UCSD-AML1 (cell line): ENCODE measurements at regions not wholly inside any gene's neighbourhood (a gene's known extent, or its start where the extent isn't known, plus 50 kb on each side); places are given as distances from the start of the nearest gene placed in this dataset.
A peak's percentile ranks its signal among the peaks of the same experiment; 100 is the strongest.
"Not testable (repeated sequence)": the region's sequence is repeated elsewhere in the genome, so short reads cannot be mapped to it uniquely, and the experiment has no call there.

Experiments used
- DNase-seq: peaks from one replicate; lab custom pipeline; 2025; ENCODE audit not compliant: unreplicated experiment; lab: John Stamatoyannopoulos, UW

DNA sequence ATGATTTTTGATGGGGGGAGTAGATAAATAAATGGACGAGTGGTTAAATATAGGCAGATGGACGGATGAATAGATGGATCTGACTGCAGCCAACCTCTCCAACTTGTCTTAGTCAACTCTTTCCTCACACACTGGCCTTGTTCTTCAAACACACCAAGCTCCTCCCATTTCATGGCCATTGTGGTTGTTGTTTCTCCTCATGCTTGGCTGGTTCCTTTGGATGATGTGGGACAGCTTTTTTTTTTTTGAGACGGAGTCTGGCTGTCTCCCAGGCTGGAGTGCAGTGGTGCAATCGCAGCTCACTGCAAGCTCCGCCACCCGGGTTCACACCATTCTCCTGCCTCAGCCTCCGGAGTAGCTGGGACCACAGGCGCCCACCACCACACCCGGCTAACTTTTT lies 155.2 kb downstream of the ZNF281 start:
- DNase-seq, result not testable (repeated sequence)

DNA sequence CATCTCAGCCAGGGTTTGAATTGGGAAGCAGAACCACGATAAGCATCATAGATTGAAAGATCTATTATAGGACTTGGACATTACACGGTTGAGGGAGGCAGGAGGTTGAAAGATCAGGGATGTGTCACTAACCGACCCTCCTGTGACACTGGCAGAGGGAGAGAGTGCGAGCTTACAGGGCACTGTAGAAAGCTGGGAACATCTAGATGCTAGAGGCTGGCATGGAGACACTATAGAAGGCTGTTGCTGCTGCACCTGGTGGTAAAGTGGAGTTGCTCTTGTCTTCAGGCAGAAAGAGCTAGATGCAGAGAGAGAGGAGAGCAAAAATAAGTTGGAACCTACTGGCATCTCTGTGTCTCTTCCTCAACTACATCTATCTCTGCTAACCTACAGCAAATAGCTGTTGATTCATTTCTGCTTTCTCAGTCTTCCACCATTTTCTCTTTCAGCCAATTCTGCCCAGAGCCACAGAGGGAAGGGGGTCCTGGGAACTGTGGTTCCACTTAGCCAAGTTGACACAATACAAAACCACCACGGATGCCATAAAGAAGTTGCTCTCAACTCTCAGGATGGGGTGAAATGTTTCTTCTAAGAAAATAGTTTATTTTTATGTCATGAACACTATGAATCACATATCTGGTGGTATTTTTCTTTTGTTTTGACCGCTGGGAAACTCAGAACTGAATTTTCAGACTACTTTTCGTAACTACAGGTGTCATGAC lies 155.9 kb downstream of the ZNF281 start:
- no peak for DNase-seq

DNA sequence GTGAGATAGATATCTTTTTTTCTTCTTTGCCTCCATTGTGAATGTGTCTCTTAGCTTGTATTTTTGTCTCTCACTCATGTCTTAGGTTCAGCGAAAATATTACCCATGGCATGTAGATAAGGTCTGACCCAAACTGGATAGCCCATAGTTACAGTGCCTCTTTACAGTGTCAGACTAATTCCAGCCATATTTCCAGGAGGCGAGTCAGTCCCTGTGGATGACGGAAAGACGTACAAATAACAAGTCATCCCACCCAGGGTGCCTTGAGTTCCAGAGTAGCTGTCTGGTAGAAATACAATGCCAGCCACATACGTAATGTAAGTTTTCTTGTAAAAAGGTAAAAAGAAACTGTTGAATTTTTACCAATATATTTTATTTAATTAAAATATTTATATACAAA lies 157.3 kb downstream of the ZNF281 start:
- no peak for DNase-seq

DNA sequence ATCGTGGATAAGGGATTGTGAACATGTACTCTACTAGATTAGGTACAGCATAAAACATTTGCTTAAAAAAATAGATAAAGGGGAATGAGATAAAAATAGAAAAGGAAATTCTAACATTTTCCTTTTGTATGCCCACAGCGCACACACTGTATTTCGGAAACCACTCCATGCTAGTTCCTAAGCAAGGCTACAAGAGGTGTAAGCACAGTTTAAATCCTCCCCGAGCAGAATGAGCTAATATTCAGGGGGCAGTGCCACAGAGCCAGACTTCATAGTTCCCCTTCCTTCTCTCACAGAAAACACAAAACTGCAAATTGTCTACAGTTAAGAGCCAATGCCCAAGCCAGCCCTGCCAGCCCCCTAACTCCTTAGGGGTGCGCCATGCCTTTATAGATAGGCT lies 159.4 kb downstream of the ZNF281 start:
- DNase-seq, result peak; percentile 18

DNA sequence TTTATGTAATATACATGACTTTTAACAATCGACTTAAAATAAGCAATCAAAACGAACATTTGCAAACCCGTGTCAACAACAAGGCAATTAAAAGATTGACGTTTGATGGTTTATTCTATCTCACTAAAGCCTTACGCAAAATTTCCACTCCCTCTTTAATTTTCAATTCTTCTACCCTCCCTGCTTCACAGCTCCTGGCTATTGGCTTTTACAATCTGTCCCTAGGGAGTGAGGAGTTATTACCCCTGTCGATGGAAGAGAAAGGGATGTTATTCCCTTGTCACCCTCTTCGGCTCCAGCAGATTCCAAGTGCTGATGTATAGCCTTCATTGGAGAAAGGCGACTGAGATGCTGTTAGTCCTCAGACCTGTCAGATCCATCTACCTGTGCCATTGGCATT lies 161.3 kb downstream of the ZNF281 start:
- DNase-seq, result no peak

DNA sequence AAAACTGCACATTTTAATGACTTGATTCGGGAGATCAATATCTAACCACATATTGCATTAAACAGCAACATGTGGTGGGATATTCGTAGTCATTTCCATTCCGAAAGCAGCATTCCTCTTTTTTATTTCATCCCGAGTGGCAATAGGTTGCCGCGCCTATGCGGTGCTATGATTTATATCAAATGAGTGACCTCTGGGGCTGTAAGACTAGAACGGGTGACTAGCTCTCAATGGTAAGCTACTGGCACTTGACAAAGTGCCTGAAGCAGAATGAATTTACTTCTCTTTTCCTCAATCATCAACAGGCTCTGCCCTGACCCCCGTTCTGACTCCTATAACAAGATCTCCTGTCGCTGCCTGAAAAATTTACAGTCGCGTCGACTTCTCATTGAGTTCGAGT lies 162.3 kb downstream of the ZNF281 start:
- DNase-seq, result no peak

DNA sequence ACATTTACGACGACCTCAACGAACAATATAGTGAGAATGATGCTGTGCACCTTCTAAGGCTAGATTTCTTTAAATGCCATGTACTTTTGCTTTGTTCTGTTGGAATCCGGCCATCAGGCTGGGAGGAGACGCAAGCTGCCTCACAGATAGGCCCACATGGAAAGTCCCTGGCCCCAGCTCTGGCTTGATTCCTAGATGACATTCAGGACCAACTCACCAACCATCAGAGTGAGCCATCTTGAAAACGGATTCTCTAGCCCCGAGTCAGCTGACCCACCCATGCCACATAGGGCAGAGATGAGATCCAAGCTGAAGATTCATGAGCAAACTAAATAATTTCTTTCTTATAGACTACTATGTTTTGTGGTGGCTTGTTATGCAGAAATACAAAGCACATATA lies 164.4 kb downstream of the ZNF281 start:
- DNase-seq, result no peak

DNA sequence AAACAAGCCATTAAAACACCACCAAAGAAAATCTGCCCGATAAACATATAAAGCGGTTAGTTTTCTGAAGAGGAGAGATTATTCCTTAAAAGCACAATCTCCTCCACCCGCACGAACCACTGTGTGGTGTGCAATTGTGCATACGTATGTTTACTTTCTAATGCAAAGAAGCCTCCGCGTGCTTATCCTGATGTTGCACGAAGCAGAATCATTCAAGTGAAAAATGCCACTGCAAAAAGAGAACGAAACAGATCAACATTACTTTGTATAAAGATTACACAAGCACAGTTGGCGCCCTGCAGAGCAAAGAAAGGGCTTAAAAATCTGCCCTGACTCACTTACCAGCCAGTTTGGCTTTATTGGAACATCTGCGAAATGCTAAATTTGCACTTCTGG lies 166.8 kb downstream of the ZNF281 start:
- no peak for DNase-seq

DNA sequence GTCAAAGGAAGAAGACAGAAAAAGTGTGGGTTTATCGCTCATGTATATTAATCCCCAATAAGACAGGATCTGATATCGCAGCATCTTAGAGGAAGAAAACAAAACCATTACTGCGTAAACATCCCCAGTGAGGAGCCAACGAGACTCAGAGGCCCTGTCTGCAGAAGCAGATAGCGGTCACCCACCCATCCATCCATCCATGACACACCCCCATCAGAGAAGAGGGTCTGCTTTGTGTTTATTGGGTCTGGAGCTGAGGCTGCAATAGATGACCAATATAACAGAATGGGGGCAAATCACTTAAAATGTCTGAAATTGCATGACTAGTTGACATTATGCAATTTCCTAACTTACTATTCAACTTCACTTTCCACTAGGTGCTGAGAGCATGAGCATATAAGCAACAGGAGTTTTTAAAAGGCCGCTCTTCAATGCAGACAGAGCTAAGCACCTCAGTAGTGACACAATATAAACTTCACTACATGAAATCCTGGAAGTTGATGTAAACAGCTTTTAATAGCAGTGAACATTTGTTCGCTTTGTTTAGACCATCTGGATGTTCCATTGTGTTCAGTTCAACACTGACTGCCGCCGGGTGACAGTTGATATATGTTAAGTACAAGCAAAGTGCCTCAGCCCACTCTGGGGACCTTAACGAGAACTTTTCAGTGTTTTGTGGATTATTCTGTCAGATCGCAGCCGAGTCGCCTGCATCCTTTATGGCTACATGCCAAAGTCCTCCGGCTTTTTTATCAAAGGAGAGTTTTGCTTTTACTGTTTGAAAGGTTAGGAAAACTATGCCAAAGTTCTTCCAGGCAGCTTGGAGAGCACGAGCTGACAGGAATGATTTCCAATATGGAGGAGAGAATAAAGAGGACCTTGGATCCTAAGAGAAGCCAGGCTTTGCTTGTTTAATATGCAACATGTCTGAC lies 167.5 kb downstream of the ZNF281 start:
- DNase-seq, result no peak

DNA sequence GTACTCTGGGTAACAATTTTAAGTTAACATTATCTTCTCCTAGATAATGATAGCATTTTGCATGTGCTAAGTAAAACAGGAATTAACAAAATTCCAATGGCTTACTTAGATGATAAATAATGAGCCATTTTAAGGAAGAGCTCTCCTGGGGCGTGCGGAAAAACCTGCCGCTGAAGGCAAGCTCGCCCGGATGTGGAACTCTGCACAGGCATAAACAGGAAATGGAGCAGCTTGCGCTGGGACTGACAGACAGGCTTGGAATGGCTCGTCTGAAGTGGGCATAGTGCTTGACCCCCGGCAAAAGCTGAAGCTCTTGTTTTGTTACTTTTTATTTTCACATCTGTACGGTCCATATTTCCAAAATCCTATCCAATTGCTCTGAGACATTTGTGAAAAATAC lies 169.2 kb downstream of the ZNF281 start:
- peak; percentile 69 for DNase-seq

DNA sequence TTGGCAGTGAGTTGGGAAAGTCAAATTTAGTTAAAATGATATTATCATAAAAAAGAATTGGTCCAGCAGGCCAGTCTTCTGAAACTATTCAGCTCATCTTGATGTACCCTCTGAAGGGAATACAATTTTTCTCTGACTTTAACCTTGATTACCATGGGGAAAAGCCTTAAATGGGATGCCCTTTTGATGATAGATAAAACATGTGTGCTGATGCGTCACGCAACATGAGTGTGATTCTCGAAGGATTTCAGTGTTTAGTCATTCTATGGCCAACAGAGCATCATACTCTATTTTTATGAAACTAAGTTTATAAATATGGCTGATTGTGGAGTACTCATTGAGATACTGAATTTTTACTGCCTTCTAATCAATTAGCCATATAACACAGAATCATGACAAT lies 171.5 kb downstream of the ZNF281 start:
- no peak for DNase-seq

DNA sequence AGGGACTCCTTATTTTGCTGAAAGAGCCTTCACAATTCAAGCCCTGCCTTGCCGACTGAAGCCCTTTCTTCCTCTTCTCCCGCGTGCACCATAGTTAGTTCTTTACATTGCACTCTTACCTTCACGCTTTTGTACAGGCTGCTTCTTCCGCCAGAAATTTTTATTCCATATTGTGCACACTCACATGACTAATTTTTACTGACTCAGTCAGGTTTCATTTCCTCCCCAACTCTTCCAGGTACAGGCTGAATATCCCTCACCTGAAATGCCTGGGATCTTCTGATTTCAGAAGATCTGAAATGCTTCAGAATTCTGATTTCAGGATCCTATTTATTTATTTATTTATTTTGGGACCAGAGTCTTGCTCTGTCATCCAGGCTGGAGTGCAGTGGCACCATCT lies 172.8 kb downstream of the ZNF281 start:
- no peak for DNase-seq

DNA sequence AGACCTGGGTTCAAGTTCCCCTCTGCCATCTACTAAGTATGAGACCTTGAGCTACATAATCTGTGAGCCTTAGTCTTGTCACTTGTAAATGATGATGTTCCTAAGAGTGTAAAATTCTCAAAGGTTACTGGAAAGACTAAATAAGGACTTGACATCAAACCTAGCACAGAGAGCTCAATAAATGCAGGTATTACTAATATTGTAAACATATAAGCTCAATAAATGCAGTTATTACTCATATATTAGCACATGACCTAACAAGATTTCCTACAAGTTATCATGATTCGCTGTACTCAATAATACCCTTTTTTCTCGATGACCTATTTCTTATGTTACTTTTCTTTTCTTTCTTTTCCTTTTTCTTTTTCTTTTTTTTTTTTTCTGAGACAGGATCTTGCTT lies 174.9 kb downstream of the ZNF281 start:
- DNase-seq, result no peak

DNA sequence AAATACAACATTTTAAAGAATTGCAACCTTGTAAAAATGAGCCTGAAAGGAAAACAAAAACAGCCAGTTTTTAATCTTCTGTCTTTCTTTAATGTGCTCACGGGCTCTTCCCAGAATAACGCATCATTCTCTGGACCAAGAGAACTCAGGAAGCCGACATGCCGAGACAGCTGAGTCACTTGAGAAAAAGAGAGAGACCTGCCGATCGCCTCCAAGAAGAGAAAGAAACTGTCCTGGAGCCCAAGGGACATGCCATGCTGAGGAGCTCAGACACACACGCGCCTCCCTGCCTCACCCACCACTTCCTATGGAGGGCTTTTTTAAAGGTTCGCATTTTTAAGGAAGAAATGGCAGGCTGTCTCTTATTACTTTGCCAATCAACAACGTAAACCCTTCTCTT lies 176.4 kb downstream of the ZNF281 start:
- DNase-seq, result peak; percentile 24

DNA sequence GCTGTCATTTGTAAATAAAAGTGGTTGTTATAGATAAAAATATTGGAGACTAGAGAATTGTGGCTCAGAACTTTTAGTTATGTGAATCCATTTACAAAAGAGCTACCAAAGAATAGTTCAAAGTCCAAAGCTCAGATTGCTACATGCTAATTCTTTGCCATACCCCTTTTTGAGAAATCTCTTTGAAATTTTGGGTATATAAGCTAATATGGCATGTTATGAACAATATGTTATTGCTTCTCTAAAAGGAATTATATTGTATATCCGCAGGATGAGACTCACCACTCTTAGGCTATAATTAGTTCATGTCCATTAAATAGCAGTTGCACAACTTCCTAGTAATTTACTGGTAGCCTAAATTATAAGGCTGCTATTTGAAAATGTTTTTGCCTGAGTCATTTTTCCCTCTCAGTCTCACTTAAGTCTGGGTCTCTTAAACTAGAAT lies 178.0 kb downstream of the ZNF281 start:
- DNase-seq, result no peak

DNA sequence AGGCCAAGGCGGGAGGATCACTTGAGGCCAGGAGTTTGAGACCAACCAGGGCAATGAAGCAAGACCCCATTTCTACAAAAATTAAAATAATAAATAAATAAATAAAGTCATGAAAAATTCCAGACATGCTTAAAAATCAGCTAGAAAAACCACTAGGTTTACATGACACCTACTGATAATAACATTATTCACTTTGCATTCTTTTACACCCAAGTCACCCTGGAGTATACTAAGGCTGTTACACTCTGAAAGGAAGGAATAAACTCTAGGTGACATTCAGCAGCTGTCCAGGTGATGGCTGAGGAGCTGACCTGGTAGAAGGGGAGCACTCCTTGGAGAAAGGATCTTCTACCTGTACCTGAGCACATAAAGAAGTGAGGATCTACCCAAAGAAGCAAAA lies 179.2 kb downstream of the ZNF281 start:
- no peak for DNase-seq

DNA sequence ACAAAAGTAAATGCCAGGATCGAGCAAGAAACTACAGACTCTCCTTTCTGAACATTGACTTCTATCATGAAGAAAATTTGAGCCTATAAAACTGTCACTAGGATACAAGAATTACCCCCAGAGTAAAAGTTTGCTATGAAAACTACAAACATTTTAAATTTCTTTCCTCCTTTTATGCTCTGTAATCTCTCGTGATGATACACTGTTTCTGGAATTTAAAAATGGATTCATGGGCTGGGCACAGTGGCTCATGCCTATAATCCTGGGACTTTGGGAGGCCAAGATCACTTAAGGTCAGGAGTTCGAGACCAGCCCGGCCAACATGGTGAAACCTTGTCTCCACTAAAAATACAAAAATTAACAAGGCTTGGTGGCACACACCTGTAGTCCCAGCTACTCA lies 181.3 kb downstream of the ZNF281 start:
- DNase-seq, result no peak

DNA sequence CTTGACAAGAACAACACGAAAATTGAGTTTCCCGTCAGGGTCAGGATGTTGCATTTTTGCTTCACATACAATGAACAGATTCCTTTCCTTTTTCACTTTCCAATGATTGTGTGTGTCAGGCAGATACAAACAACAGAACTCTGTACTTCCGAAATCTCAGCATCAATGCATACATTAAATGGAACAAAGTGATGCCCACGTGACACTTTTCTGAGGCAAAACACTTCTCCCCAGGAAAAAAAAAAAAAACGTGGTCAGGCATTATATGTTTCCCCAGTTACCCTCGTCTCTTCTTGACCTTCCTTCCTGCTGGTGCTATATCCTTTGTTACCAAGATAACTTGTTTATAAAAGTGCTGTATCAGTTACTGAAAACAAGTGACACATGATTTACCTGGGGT lies 181.8 kb downstream of the ZNF281 start:
- DNase-seq, result no peak
